ENCODE measurements at regions not wholly inside any gene's neighbourhood (a gene's known extent, or its start where the extent isn't known, plus 50 kb on each side); places are given as distances from the start of the nearest gene placed in this dataset.

DNA sequence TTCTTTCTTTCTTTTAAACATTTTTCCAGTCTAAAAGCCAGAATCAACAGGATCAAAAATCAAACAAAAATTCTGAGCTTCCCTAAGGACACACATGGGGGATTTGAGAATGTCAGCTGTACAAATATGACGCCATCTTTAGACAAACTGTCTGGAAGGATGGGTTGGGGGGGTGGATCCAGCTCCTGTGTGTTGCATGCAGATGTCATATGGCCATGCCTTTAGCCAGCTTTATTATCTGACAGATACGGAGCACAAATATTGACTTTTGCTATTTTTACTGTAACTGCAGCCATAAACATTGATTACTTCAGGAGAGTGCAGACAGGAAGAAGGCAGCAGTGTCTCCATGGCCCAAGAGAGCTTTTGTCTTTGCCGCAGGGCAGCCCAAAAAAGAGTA, 279.4 kb upstream of the ELAC2 start:
- no peak for DNase-seq

DNA sequence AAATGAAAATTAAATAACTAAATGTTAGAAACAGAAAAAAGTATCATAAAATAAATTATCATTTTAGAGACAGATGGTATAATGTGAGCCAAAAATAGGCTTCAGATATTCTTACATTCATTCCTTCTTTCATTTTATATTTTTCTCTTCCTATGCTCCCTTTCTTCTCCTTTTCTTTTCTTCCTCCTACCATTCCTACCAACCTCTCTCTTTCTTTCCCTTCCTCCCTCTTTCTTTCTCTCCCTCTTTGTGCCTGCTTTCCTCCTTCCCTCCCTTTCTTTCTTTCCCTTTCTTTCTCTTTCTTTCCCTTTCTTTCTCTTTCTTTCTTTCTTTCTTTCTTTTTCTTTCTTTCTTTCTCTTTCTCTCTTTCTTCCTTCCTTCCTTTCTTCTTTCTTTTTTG, 275.6 kb upstream of the ELAC2 start:
- no peak for DNase-seq

DNA sequence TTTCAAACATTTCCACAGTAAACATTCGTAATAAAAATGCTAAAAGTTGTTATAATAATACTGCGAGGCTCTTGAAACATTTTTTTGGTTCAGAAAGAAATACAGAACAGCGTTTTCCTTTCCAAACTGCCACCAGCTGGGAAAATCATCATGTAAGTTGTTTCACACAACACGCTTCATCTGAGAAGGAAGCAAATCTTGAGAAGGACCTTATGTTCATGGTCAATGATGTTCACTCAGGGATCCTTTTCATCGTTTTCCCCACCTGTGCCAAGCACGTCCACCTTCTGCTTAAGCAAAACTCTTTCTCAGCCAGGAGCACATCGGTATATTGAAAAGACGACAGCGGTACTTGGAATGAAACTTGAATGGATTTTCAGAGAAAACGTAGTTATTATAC, 274.5 kb upstream of the ELAC2 start:
- no peak for DNase-seq

DNA sequence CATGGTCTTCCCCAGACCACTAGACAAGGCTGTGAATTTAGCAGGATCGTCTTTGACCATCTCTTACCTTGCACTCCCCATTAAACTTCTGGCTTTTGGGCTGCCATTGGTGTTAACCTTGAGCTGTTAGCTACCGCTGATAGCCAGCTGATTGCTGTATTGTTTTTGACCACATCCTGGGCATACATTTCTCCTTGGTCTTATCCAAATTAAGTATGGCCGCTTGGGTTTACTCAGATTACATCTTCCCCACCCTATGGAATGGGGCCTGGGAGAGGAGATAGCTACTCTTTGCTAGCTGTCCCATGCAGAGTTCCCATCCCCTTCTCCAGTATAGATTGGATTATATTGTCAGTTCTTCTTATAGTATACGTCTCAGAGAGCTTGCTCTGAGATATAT, 270.4 kb upstream of the ELAC2 start:
- DNase-seq = no peak

DNA sequence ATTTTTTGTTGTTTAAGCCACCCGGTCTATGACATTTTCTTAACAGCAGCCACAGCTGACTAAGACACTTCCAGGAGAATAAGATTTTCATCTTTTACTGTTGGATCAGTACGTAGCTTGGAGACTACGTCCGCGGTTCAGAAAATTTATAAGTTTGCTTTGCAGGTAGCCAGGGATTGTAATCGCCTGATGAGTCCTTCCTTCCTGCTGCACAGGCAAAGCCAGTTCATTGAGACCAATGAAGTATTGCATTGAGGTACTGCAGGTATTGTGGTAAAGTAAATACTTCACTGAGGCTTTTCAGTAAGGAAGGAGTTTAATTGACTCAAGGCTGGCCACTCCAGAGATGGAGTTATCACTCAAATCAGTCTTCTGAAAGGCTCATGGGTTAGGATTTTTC, 269.4 kb upstream of the ELAC2 start:
- DNase-seq = no peak

DNA sequence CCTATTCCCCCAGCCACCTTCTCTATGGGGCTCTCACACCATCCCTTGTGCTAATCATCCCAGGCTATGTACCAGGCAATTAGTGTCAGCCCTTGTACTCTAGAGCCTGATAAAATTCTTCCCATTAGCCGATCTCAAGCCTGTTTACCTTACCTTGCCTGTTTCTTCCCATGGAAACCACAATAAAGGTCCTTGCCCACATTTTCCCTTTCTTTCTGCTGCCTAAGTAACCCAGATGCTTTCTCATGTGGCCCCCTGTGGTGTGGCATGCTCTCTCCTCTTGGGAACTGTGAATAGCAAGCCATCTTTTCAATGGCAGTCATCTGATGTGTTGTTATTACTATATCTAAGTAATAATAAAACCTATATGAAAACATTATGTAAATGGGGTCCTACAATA, 265.8 kb upstream of the ELAC2 start:
- no peak for DNase-seq

DNA sequence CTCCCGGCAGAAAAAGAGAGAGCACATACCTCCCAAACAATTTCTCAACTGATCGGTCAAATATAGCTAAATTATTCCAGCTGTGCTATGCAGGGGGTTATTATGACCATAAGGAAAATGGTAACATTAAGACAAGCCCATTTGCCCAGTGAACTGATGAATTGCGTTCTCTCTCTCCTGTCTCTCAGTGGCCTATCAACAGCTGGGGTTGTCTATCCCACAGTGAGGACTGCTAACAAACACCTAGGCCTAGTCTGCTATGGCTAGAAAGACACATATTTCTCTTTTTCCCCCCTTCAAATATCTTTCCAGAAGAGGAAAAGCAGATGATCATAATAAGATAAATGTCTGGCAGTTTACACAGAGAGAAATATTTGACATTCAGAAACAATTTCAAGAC, 263.8 kb upstream of the ELAC2 start:
- DNase-seq = no peak

DNA sequence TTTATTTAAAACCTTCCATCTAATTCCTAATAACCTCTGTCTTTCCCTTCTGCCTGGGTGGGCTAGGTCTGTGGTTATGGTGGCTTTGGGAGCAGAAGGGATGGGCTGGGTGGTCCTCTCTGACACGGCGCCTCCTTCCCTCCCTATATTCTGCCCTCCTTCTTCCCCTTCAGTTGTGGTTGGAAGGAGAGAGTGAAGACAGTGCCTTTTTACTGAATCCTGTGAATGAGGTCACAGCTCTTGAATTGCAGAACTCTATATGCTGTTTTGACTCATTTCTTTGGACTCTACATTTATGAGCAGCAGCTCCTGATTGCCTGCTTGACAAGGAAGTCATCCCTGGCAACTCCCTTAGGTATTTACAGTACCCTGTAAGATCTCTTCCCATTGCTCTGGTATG, 256.0 kb upstream of the ELAC2 start:
- no peak for DNase-seq

DNA sequence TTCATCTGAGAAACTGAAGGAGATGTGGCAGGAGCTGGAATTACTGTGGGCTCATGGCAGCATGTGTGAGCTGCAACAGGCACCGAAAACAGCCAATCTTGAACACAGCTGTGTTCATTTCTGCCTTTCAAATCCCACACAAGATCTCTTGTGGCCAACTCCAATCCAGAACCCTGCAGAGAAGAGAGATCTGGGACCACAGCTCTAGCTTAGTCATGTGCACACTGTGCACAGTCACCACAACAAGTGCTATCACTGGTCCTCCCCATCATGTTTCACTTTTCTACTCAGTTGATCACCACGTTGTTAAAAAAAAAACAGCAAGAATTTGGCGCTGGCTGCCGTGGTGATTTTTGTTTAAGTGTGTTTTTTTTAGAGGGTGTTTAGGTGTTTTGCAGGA, 254.5 kb upstream of the ELAC2 start:
- DNase-seq = no peak

DNA sequence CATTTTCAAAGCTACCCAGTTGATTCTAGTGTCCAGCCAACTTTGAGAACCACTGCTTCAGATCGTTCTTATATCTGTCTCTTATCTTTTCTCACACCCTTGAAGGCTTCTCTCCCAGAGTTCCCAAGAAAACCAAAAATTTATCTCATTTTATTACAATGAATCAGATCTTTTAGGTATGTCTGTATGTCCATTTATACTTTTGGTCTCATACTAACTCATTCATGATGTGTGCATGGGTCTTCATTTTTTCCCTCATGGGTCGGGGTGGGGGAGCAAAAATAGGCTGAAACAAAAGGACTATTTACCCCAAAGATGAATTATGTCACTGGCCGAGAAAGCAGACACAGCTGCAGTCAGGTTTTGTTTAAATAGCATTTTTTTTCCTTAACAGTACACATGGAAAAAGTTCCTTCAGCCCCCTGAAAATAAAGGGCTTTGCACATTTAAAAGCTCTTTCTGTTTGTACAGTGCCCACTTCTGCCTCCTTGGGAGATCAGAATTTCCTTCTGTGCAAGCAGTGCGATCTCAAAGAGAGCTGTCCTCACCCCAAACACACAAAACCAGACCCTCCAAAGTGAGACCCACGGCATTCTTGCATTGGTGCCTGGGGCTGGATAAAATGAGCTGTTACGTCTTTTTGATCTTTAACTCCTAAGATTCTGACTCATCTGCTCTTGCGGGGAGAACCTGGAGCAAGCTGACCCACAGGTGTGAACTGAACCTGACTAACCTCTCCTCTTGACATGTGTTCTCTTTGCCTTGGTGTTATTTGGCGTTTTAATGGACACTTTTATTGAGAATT, 251.2 kb upstream of the ELAC2 start:
- DNase-seq = no peak

DNA sequence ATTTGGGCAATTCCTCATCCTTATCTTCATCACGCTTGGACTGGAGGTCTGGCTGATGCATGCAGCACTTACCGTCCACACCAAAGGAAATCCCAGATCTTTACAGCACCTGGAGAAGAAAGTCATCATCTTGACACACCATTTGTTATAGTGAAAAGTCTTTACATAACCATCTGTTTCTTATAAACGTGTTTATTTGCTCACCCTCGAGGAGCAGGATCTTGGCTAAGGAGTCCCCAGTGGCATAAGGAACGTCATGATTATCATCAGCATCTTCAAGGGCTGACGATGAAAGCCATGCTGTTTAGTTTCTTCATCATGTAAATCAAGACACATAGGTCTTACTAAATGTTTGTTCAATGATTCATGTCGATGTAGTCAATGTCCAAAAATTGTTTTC, 248.8 kb upstream of the ELAC2 start:
- DNase-seq = no peak

DNA sequence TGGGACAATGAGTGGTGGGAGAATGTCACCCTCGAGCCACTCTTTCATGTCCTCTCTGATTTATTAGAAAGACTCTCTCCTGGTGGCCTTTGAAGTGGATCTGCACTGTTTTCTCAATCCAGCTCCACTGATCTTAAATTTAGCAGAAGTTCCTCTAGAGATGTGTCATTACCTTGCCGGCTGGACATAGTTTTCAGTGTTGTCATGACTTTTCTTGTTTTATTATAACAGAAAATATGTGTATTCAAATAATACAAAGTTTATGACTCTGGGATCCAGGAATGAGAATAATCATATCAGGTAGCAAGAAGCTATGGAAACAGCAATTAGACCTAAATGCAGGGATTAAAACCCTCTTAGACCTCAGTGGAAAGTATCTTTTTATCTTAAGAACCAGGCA, 247.5 kb upstream of the ELAC2 start:
- DNase-seq = no peak

DNA sequence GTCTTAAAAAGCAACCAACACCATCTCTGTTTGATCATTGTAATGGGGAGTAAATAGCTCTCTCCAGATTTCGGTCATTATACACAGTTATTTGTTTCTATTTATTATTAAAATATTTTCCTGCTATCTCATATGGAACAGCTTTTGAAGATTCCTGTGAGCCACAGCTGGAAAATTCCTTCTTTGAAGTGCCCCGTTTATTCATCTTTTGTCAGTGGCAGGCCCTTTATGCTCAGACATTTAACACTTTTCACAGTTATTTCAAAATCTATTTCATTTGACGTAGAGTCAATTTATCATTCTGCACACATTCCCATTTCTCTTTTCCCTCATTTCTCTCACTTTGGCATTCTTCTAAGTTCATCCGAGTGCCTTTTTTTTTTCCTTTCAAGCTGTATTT, 245.9 kb upstream of the ELAC2 start:
- no peak for DNase-seq

DNA sequence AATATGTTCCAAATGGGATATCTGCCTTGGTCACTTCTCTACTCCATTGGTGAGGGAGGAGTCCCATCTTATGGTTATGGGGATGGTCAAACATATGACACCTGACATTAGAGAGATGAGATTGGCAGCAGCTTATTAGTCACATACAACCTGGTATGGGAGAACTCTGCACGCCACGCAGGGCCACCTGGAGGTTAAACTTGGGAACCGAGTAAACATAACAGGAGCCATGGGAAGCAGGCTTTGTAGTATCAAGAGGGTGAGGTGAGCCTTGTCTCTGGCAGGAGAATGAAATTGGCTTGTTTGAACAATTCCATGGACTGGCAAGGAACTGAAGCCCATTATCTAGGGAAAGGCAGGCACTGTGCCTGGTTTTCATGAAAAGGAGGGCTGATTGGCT, 238.7 kb upstream of the ELAC2 start:
- DNase-seq = no peak

DNA sequence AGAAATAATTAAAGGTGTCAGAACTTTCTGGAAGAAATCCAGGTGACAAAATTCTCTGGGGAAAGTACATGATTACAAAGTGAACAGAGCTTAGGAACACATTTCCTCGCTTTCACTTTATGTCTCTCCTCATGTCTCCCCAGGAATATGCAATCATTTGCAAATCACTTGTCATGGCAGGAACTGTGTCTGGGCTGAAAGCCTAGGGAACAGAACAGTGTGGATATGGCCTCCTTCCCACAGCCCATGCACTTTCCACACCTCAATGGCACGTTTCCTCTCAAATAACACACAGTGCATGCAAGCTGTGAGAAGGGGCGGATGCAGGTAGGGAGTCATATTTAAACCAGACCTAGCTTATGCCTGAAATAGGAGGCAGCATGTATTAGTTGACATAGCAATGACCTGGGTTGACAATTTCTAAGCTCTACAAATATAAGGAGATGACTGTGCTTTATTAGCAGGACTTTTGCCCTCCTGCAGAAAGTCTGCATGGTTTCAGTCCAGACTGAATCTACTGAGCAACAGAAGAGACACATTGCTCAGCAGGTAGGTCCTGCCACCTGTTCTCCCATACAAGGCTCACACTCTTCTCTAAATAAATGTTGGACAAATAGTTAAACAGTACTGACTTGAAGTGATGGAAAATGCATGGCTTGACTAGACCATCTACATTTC, 236.0 kb upstream of the ELAC2 start:
- no peak for DNase-seq

DNA sequence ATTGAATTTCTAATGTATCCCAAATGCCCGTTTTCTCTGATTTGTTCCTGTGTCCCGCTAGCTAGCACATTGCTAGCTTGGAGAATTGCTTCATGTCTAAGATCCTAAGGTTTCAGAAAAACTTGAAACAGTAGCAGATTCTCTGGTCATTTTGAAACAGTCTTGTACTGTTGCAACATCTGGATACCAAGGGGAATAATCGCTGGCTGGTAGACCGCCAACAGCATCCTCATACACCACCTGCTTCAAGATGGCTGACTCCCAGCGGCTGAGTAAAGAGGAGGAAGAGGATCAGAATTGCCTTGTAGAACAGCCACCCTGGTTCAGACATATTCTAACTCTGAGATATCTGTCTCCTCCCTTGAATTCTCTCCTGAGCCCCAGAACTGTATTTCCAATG, 226.7 kb upstream of the ELAC2 start:
- no peak for DNase-seq

DNA sequence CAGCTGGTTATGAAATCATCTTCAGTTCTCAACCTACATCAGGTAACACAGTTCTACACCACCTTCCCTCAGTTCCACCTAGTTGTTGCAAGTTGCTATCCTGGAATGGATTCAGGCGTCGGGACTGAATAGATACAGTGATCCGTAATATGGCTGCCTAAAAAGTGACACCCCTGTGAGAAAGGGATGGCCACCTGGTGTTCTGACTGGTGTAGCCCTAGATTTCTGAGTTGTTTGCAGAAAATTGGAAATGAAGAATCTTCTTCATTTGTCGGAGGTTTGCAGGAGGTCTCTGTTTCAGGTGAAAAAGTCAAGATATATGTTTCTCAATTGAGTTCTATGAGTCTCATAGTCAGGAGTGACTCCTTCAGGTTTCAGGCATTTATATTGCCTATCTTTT, 225.8 kb upstream of the ELAC2 start:
- no peak for DNase-seq

DNA sequence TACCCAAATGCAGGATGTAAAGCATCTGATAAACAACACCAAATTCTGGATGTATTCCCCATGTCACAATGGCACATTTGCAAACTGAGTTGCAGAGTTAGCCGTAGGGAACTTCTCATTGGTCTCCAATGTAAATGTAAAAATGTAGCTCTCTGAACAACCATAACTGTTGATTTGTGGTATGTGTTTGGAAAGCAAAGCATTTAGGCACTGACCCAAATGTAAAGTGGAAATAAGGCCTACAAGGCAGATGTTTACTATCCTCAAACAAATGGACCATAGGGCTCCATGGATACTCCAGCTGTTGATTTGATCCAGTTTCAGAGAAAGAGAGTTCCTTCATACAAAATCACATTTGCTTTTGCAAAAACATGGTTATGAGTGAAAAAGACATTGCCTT, 223.0 kb upstream of the ELAC2 start:
- DNase-seq = no peak

DNA sequence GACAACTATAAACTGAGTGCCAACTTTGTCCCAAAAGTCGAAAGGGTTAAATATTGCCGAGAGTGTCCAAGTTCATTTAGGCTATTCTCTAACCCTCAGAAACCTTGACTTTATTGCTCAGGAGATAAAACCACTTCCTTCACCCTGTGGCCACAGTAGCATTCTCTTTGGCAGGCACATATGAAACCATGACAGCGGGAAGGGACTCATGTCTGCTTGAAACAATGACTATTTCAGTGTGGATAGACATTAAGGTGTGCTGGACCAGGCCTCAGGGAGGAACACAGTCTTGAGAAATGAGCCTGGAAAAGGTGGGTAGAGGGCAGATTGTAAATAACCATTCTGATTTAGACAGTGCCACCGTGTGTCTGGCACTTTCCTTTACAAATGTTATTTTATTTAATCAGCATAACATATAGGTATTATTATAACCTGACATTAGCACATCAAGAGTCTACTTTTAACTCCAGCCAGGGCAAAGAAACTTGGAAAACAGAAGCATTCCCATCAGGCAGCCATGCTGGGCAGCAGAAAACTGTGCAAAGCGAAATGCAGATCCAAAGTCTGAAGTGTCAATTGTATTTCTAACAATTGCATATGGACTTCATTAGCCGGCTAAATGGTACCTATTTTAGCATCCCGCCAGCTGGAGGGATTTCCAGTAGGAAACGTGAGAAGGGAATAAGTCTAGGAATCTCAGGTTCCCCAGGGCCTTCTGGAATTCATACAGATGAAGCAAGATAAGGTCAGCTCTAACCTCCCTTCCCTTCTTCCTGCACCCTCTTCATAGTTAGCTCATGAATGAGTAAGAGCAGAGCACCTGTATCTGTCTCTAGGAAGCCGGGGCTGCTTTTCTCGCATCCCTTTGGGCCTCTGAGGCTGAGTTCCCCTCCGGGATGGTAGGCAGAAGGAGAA, 212.8 kb upstream of the ELAC2 start:
- DNase-seq = no peak

DNA sequence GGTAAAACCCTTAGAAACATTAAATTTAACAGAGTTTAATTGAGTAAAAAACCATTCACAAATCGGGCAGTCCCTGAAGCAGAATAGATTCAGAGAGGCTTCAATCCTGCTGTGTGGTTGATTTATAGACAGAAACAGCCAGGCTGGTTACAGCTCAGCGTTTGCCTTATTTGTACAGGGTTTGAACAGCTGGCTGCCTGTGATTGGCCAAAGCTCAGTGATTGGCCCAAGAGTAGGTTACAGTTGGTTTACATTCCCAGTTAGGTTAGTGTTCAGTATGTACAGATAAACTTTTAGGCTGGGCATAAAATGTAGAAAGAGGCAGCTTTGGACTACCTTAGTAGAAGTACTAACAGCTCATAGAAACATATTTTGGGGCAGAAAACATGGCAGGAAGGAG, 210.4 kb upstream of the ELAC2 start:
- DNase-seq = no peak

DNA sequence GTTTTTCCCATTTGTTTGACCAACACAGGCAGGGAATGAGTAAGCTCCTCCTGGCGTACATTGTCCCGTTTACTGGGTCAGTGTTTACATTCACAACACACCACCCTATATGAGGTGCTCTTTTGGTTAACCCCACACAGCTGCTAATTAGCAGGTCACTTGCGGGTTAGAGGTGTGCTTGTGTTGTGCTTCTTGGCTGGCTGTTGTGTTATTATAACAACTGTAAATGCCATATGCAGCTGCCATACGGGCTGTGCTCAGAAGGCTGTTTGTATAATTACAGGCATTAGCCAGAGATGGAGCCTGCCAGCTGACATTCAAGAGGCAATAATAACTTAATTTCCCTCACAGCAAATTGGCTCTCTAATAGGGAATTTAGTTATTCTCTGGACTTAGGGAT, 205.1 kb upstream of the ELAC2 start:
- DNase-seq = no peak

DNA sequence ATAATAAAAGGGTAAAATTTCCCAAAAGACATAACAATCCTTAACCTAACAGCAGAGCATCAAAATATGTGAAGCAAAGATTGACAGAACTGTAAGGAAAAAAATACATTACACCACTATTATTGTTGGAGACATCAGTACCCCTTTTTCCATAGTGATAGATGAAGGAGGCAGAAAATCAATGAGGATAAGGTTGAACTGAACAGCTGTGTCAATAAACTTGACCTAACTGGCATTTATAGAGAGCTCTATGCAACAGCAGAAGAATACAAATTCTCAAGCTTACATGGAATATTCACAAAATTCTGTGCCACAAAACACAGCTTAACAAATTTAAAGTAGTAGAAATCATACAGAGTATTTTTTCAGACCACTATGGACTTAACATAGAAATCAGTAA, 195.0 kb upstream of the ELAC2 start:
- no peak for DNase-seq

DNA sequence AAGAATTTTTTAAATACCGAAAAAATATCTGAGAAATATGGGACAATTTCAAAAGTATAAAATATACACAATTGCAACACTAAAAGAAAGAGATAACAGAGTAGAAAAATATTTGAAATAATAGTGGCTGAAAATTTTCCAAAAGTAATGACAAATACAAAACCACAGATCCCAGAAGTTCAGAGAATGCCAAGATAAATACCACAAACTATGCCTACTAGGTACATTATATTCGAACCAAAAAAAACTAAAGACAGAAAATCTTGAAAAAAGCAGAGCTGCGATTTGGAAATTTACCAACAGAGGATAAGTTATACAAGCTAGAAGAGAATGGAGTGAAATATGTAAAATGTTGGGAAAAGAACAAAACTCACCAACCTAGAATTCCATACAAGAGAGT, 191.3 kb upstream of the ELAC2 start:
- no peak for DNase-seq
